ENCODE measurements at regions not wholly inside any gene's neighbourhood (a gene's known extent, or its start where the extent isn't known, plus 50 kb on each side); places are given as distances from the start of the nearest gene placed in this dataset.

GRCh38 chr5:175168882-175169507 is 275.0 kb downstream of the DRD1 start:
- ATAC-seq: no peak
- Histone ChIP-seq H3K27me3 (ENCODE audit: control insufficient read depth in 2 of 2, insufficient read depth in 2 of 2, low read length in 2 of 2) (no peaks in the 10 kb centered on the region), H3K36me3 (ENCODE audit: control insufficient read depth in 2 of 3, insufficient read depth in 3 of 3, low read length in 3 of 3) (no peaks in the 10 kb centered on the region), H3K27ac (ENCODE audit: low read depth, low read length) (no peak overlapping the region), H3K9me3 (ENCODE audit: control insufficient read depth in 2 of 3, low read length in 3 of 3) (no peaks in the 10 kb centered on the region), H3K4me1 (ENCODE audit: control insufficient read depth in 2 of 2, insufficient read depth in 2 of 2, low read length in 2 of 2) (no peaks in the 10 kb centered on the region), H3K4me3 (ENCODE audit: low read length) (no peak overlapping the region)
- POLR2A ChIA-PET: no interaction called here
- Mint-ChIP-seq H3K4me1 (no peaks in the 10 kb centered on the region), H3K36me3 (no peaks in the 10 kb centered on the region), H3K27me3 (peaks cover 0 to 23% (median 3%) of the 10 kb centered on the region in 5 donors), H3K9me3 (peaks cover 0 to 2% (median 0%) of the 10 kb centered on the region in 11 donors), H3K27ac (no peak overlapping the region), H3K4me3 (no peak overlapping the region)
- CTCF ChIA-PET: no interaction called here
- DNase-seq: no peak
- intact Hi-C loops (cut with micrococcal nuclease): no loop called here

- intact Hi-C loops (cut with micrococcal nuclease): no loop called here
- POLR2A ChIA-PET: no interaction called here
- H3K4me1 ChIP-seq (ENCODE audit: control insufficient read depth in 2 of 2, insufficient read depth in 2 of 2, low read length in 2 of 2): no peaks in the 10 kb centered on the region
- no peak for ATAC-seq
- Mint-ChIP-seq H3K9me3 (peaks cover 0 to 2% (median 0%) of the 10 kb centered on the region in 11 donors), H3K36me3 (no peaks in the 10 kb centered on the region), H3K27me3 (peaks cover 0 to 28% (median 10%) of the 10 kb centered on the region in 5 donors), H3K4me1 (no peaks in the 10 kb centered on the region), H3K4me3 (no peak overlapping the region), H3K27ac (no peak overlapping the region)
- no peak for DNase-seq
- H3K36me3 ChIP-seq (ENCODE audit: control insufficient read depth in 2 of 3, insufficient read depth in 3 of 3, low read length in 3 of 3): no peaks in the 10 kb centered on the region
- no peaks in the 10 kb centered on the region for H3K9me3 ChIP-seq (ENCODE audit: control insufficient read depth in 2 of 3, low read length in 3 of 3)
- no peak overlapping the region for H3K4me3 ChIP-seq (ENCODE audit: low read length)
- CTCF ChIA-PET: no interaction called here
- no peak overlapping the region for H3K27ac ChIP-seq (ENCODE audit: low read depth, low read length)
- no peaks in the 10 kb centered on the region for H3K27me3 ChIP-seq (ENCODE audit: control insufficient read depth in 2 of 2, insufficient read depth in 2 of 2, low read length in 2 of 2)
Measured at GRCh38 chr5:175166026-175166425, 278.0 kb downstream of the DRD1 start.

GRCh38 chr5:175163586-175164275 is 280.3 kb downstream of the DRD1 start:
- Mint-ChIP-seq H3K27me3 (peaks cover 0 to 31% (median 16%) of the 10 kb centered on the region in 5 donors), H3K27ac (no peak overlapping the region), H3K4me1 (no peaks in the 10 kb centered on the region), H3K36me3 (no peaks in the 10 kb centered on the region), H3K4me3 (no peak overlapping the region), H3K9me3 (peaks cover 0 to 2% (median 0%) of the 10 kb centered on the region in 11 donors)
- DNase-seq (no peak), ATAC-seq (no peak)
- intact Hi-C loops (cut with micrococcal nuclease): no loop called here
- H3K9me3 ChIP-seq (ENCODE audit: control insufficient read depth in 2 of 3, low read length in 3 of 3): no peaks in the 10 kb centered on the region
- CTCF ChIA-PET: no interaction called here
- POLR2A ChIA-PET: no interaction called here
- no peaks in the 10 kb centered on the region for H3K4me1 ChIP-seq (ENCODE audit: control insufficient read depth in 2 of 2, insufficient read depth in 2 of 2, low read length in 2 of 2)
- H3K4me3 ChIP-seq (ENCODE audit: low read length): no peak overlapping the region
- no peaks in the 10 kb centered on the region for H3K27me3 ChIP-seq (ENCODE audit: control insufficient read depth in 2 of 2, insufficient read depth in 2 of 2, low read length in 2 of 2)
- H3K27ac ChIP-seq (ENCODE audit: low read depth, low read length): no peak overlapping the region
- H3K36me3 ChIP-seq (ENCODE audit: control insufficient read depth in 2 of 3, insufficient read depth in 3 of 3, low read length in 3 of 3): no peaks in the 10 kb centered on the region

GRCh38 chr5:175162036-175162435 is 281.9 kb downstream of the DRD1 start:
- ATAC-seq: no peak

GRCh38 chr5:175159956-175160355 is 284.0 kb downstream of the DRD1 start:
- H3K27me3 Mint-ChIP-seq: peaks cover 0 to 27% (median 17%) of the 10 kb centered on the region in 5 donors
- Histone ChIP-seq H3K27me3 (ENCODE audit: control insufficient read depth in 2 of 2, insufficient read depth in 2 of 2, low read length in 2 of 2) (no peaks in the 10 kb centered on the region), H3K4me1 (ENCODE audit: control insufficient read depth in 2 of 2, insufficient read depth in 2 of 2, low read length in 2 of 2) (no peaks in the 10 kb centered on the region), H3K9me3 (ENCODE audit: control insufficient read depth in 2 of 3, low read length in 3 of 3) (no peaks in the 10 kb centered on the region), H3K4me3 (ENCODE audit: low read length) (no peak overlapping the region), H3K36me3 (ENCODE audit: control insufficient read depth in 2 of 3, insufficient read depth in 3 of 3, low read length in 3 of 3) (no peaks in the 10 kb centered on the region), H3K27ac (ENCODE audit: low read depth, low read length) (no peak overlapping the region)
- H3K27ac Mint-ChIP-seq: no peak overlapping the region
- peaks cover 0 to 2% (median 0%) of the 10 kb centered on the region in 11 donors for H3K9me3 Mint-ChIP-seq
- CTCF ChIA-PET: no interaction called here
- H3K36me3 Mint-ChIP-seq: no peaks in the 10 kb centered on the region
- DNase-seq (no peak), ATAC-seq (no peak)
- POLR2A ChIA-PET: no interaction called here
- H3K4me3 Mint-ChIP-seq: no peak overlapping the region
- no peaks in the 10 kb centered on the region for H3K4me1 Mint-ChIP-seq
- intact Hi-C loops (cut with micrococcal nuclease): no loop called here

More at GRCh38 chr5:175162036-175162435, 281.9 kb downstream of the DRD1 start:
- H3K27me3 ChIP-seq (ENCODE audit: control insufficient read depth in 2 of 2, insufficient read depth in 2 of 2, low read length in 2 of 2): no peaks in the 10 kb centered on the region
- no peak overlapping the region for H3K27ac Mint-ChIP-seq
- no peaks in the 10 kb centered on the region for H3K9me3 Mint-ChIP-seq
- intact Hi-C loops (cut with micrococcal nuclease): no loop called here
- CTCF ChIA-PET: no interaction called here
- no peak overlapping the region for H3K4me3 Mint-ChIP-seq
- H3K36me3 ChIP-seq (ENCODE audit: control insufficient read depth in 2 of 3, insufficient read depth in 3 of 3, low read length in 3 of 3): no peaks in the 10 kb centered on the region
- POLR2A ChIA-PET: interaction anchor here (1.0 kb wide), 1 partner anchor 46 kb away, joined by 3 read pairs; no protein-coding TSS in a partner anchor
- no peaks in the 10 kb centered on the region for H3K4me1 Mint-ChIP-seq
- DNase-seq: no peak
- H3K27ac ChIP-seq (ENCODE audit: low read depth, low read length): no peak overlapping the region
- H3K9me3 ChIP-seq (ENCODE audit: control insufficient read depth in 2 of 3, low read length in 3 of 3): no peaks in the 10 kb centered on the region
- H3K4me3 ChIP-seq (ENCODE audit: low read length): no peak overlapping the region
- no peaks in the 10 kb centered on the region for H3K36me3 Mint-ChIP-seq
- H3K4me1 ChIP-seq (ENCODE audit: control insufficient read depth in 2 of 2, insufficient read depth in 2 of 2, low read length in 2 of 2): no peaks in the 10 kb centered on the region
- peaks cover 0 to 29% (median 17%) of the 10 kb centered on the region in 5 donors for H3K27me3 Mint-ChIP-seq

- Histone ChIP-seq H3K9me3 (ENCODE audit: control insufficient read depth in 2 of 3, low read length in 3 of 3) (peaks cover 0 to 9% (median 0%) of the 10 kb centered on the region in 3 experiments), H3K27me3 (ENCODE audit: control insufficient read depth in 2 of 2, insufficient read depth in 2 of 2, low read length in 2 of 2) (no peaks in the 10 kb centered on the region), H3K27ac (ENCODE audit: low read depth, low read length) (no peak overlapping the region), H3K4me1 (ENCODE audit: control insufficient read depth in 2 of 2, insufficient read depth in 2 of 2, low read length in 2 of 2) (no peaks in the 10 kb centered on the region), H3K4me3 (ENCODE audit: low read length) (no peak overlapping the region), H3K36me3 (ENCODE audit: control insufficient read depth in 2 of 3, insufficient read depth in 3 of 3, low read length in 3 of 3) (no peaks in the 10 kb centered on the region)
- peaks cover 0 to 3% (median 0%) of the 10 kb centered on the region in 5 donors for H3K36me3 Mint-ChIP-seq
- ATAC-seq: no peak
- peaks cover 8 to 57% (median 21%) of the 10 kb centered on the region in 11 donors for H3K9me3 Mint-ChIP-seq
- DNase-seq: no peak
- no peaks in the 10 kb centered on the region for H3K4me1 Mint-ChIP-seq
- POLR2A ChIA-PET: no interaction called here
- CTCF ChIA-PET: no interaction called here
- H3K27me3 Mint-ChIP-seq: peaks cover 0 to 11% (median 8%) of the 10 kb centered on the region in 5 donors
- H3K4me3 Mint-ChIP-seq: no peak overlapping the region
- no peak overlapping the region for H3K27ac Mint-ChIP-seq
- intact Hi-C loops (cut with micrococcal nuclease): no loop called here
Measured at GRCh38 chr5:175148636-175149172, 295.3 kb downstream of the DRD1 start.

Data from naive thymus-derived CD4-positive, alpha-beta T cell (primary cell).